GM12892 (cell line): ENCODE measurements at regions not wholly inside any gene's neighbourhood (a gene's known extent, or its start where the extent isn't known, plus 50 kb on each side); places are given as distances from the start of the nearest gene placed in this dataset.

Experiments used
- POLR2A ChIP-seq: IDR thresholded peaks from 2 replicates; pipeline ENCODE4 v1.6.1; 2011; ENCODE audit warnings: low read depth, low read length, control low read depth
- POLR2AphosphoS5 ChIP-seq: IDR thresholded peaks from 2 replicates; pipeline ENCODE4 v1.6.1; 2011; ENCODE audit warnings: low read depth, low read length, control low read depth
- TAF1 ChIP-seq: IDR thresholded peaks from 2 replicates; pipeline ENCODE4 v1.6.1; 2011; ENCODE audit warnings: low read depth, mild to moderate bottlenecking, control low read depth, low read length, borderline replicate concordance

- TF ChIP-seq POLR2A (no peak), POLR2AphosphoS5 (no peak), TAF1 (no peak)
Measured at GRCh38 chr6:41434803-41435481, 99.5 kb downstream of the NCR2 start.
